NOMO-1 (cell line): ENCODE measurements at regions not wholly inside any gene's neighbourhood (a gene's known extent, or its start where the extent isn't known, plus 50 kb on each side); places are given as distances from the start of the nearest gene placed in this dataset.
A peak's percentile ranks its signal among the peaks of the same experiment; 100 is the strongest.

Experiments used
- DNase-seq, 2 experiments: peaks; one replicate each; lab custom pipeline; 2025; ENCODE audit not compliant: unreplicated experiment in 2 of 2; lab: John Stamatoyannopoulos, UW

DNA sequence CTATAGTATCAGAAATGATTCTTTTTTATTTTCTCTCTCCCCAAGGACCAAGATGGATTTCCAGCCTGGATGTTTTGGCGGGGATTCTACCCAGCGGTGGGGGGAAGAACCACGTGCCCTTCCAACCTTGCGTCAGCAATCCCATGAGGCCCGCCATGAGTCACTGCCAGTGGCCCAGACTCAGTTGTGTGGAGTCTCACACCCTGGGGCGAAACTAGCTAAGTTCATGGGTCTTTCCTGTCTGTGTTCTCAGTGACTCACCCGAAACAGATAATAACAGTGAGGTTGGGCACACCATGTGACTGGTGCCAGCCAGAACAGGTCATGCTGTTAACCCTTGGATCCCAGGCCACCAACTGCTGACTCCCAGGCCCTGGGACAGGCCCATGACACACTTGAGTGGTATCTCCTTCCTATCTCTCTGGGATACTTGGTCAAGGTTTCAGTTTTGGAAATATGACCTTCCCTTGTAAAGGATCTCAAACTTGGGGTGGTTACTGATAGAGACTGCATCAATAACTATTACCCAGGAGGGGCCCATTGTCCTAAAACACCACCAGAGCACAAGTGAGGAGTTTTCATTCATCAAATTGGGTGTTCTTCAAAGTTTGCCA, 98.0 kb upstream of the DUSP10 start:
- no peak for DNase-seq

- no peak for DNase-seq
These were observed 97.4 kb upstream of the DUSP10 start for GRCh38 chr1:221839321-221839720.

GRCh38 chr1:221837896-221838295, 96.0 kb upstream of the DUSP10 start:
- DNase-seq = no peak

GRCh38 chr1:221834698-221835513, 93.0 kb upstream of the DUSP10 start:
- no peak for DNase-seq

DNA sequence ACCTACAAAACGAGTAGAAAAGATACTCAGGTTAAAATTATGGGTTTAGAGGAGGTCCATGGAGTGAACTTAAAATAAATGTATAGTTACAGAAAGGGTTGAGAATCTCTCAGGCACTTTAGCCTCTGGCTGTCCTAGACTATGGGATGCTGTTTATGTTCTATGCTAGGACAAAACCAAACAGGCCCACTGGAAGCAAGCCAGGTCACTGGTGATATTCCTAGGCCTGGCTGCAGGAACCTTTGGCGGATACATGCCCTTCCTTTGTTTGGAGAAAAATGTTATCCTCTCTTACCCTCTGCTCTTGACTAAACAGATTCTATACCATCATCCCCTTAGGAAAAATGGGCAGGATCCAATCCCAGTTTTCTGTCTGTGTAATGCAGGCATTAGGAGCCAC, 90.7 kb upstream of the DUSP10 start:
- no peak for DNase-seq

- no peak for DNase-seq
These were observed 90.3 kb upstream of the DUSP10 start for GRCh38 chr1:221832151-221832550.

DNA sequence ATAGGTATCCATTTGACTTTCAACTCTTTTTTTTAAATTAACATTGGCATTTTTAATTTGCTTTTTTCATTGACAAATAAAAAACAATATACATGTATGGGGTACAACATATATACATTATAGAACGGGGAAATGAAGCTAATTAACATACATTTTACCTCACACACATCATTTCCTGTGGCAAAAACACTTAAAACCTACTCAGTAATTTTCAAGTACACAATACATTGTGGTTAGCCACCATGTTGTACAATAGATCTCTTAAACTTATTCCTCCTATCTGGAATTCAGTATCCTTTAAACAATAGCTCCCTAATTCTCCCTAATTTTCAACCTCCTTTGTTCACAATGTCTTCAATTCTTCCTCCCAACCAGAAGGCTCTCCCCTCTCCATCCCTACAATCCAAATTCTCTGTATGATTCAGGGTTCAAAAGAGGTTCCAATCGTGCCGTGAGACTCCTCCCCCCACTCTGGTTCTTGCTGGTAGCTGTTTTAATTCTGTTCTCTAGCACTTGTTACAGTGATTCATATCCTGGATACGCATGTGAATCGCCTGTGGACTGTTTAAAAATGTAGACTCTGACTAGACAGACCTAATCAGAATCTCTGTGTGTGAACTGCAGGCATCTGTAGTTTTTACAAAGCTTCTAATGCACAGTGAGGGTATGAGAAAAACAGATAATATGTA, 87.6 kb upstream of the DUSP10 start:
- peak; percentile 13 to 58 for DNase-seq

DNA sequence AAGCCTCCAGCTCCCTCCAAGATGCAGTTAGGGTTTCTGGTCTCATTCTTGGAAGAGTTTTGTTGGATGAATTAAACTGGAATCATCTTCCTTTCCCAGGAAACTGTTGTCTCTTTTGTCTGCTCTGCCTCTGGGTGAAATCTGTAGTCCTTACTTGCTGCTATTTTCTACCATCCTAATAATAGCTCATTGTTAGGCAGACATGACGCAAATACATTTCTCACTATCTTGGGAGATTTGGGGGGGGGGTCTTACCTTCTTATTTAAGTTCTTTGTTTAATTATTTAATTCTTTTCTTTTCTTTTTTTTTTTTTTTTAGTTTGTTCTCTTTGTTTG, 85.4 kb upstream of the DUSP10 start:
- no peak for DNase-seq

- DNase-seq = no peak
These were observed 83.0 kb upstream of the DUSP10 start for GRCh38 chr1:221824909-221825308.

GRCh38 chr1:221824025-221824424, 82.1 kb upstream of the DUSP10 start:
- no peak for DNase-seq

- DNase-seq = no peak
These were observed 81.7 kb upstream of the DUSP10 start for GRCh38 chr1:221823561-221823960.

DNA sequence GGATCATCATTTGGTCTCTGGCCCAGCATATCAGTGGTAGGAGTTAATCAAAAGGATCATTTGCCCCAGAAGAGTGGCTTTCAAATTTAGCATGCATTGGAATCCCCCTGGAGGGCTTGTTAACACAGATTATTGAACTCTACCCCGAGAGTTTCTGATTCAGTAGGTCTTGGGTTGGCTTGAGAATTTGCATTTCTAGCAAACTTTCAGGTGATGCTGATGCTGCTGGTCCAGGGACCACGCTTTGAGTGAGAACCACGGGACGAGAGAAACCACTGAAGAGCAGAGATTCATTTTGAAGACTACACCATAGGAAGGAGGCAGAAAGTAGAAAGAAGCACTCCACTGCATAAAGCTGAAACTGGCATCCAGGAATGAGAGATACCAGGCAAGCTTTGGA, 81.3 kb upstream of the DUSP10 start:
- DNase-seq = no peak

DNA sequence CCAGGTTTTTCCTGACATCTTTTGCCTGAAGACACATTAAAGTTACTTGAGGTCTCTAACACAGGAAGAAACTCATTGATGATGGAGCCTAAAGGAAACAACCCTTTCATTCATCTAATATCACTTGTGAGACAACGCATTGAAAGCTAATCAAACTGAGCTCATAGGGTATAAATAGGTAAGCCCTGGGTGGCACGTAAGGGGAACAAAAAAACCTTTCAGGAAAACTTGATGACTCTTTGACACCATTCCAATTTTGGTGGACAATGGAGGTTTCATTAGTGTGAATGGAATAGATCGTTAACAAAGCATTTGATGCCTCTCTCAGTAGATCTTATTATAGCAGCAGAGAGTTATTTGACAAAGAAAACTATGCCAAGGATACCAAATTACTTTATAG, 80.7 kb upstream of the DUSP10 start:
- no peak for DNase-seq

DNA sequence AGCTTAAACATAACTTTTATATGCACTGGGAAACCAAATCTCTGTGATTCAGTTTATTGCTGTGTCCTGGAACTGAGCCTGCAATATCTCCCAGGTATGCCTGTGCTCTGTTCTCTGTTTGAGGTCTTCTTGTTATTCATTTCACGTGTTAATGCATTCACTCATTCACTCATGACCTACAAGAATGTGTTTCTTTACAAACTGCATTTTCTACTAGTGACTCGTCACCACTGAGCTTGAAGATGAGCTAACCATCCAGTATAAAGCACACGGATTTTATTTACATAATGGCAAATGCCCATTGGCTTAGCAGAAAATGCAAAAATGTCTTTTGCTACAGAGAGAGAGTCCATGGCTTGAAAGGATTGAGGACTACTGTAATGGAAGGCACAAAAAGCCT, 75.0 kb upstream of the DUSP10 start:
- DNase-seq = no peak

GRCh38 chr1:221815660-221816059, 73.8 kb upstream of the DUSP10 start:
- DNase-seq = no peak

- DNase-seq = no peak
These were observed 72.0 kb upstream of the DUSP10 start for GRCh38 chr1:221813887-221814286.

DNA sequence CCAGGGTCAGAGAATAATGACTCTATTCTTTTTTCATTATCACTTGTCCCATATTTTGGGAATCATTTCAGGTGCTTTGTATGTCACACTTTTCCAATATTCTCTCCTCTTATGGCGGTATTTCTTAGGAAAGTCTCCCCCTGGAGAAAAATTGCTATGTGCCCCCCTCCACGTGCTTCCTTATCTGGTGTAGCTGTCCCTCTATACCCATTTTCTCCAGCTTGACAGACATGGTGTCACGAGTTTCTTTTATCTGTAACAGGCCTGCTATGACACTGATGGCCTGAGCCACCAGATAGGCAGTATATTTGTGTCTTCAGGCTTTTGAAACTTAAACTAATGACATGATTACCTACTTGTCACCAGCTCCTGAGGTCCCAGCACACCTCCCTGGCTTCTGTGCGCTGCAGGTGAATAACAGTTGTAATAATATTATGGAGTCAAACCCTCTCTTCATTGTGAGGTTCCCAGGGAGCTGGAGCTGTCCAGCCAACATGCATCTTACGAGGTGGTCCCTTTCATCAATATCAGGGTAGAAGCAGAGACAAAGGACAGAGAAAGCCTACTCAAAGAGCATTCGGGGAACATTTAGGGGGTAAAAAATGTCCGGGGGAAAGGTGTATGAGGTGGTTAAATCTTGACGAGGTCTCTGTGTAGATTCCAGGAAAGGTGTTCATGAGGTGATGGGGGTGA, 71.2 kb upstream of the DUSP10 start:
- DNase-seq = no peak

GRCh38 chr1:221812088-221812752, 70.3 kb upstream of the DUSP10 start:
- no peak for DNase-seq

DNA sequence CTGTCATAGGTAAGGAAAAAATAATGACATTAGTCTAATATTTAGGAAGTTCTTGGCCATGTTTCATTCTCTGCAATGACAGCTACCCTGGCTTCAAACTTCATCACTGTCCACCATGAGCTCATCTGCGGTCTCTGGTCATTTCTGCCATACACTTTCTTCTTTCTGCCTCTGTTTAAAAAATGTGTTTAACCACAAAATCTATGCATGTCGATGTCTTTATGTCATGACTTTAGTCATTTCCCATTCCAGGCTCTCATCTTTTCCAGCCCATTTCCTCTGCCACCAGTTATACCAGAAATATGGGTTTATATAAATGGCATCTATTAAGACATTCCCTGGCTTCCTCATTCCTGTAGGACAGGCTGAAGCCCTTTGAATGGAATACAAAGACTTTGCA, 68.5 kb upstream of the DUSP10 start:
- DNase-seq = no peak

GRCh38 chr1:221809091-221810029, 67.5 kb upstream of the DUSP10 start:
- DNase-seq = peak; percentile 43 to 59
